ENCODE measurements at regions not wholly inside any gene's neighbourhood (a gene's known extent, or its start where the extent isn't known, plus 50 kb on each side); places are given as distances from the start of the nearest gene placed in this dataset.

GRCh38 chr14:38391334-38391733 is 135.4 kb upstream of the CLEC14A start:
- no peak for TF ChIP-seq CTCF (IDR thresholded peaks at IDR 0.05; ENCODE audit: poor library complexity)
- TF ChIP-seq EZH2 (IDR thresholded peaks at IDR 0.05; ENCODE audit: borderline replicate concordance): no peak
